ENCODE measurements at regions not wholly inside any gene's neighbourhood (a gene's known extent, or its start where the extent isn't known, plus 50 kb on each side); places are given as distances from the start of the nearest gene placed in this dataset.

- no peaks in the 10 kb centered on the region for H3F3A ChIP-seq (ENCODE audit: insufficient read depth, low read length)
- H3K27ac ChIP-seq (ENCODE audit: low read depth, low read length, poor library complexity, severe bottlenecking), result no peak overlapping the region
- no peak overlapping the region for H3K9ac ChIP-seq (ENCODE audit: low read length)
- no peaks in the 10 kb centered on the region for H3K4me1 ChIP-seq (ENCODE audit: insufficient read depth, low read length, severe bottlenecking)
- no peak overlapping the region for H2AFZ ChIP-seq (ENCODE audit: low read length)
- TF ChIP-seq EZH2 (IDR thresholded peaks at IDR 0.05; ENCODE audit: borderline replicate concordance, low read length), result no peak
- TF ChIP-seq, protein P1, sequence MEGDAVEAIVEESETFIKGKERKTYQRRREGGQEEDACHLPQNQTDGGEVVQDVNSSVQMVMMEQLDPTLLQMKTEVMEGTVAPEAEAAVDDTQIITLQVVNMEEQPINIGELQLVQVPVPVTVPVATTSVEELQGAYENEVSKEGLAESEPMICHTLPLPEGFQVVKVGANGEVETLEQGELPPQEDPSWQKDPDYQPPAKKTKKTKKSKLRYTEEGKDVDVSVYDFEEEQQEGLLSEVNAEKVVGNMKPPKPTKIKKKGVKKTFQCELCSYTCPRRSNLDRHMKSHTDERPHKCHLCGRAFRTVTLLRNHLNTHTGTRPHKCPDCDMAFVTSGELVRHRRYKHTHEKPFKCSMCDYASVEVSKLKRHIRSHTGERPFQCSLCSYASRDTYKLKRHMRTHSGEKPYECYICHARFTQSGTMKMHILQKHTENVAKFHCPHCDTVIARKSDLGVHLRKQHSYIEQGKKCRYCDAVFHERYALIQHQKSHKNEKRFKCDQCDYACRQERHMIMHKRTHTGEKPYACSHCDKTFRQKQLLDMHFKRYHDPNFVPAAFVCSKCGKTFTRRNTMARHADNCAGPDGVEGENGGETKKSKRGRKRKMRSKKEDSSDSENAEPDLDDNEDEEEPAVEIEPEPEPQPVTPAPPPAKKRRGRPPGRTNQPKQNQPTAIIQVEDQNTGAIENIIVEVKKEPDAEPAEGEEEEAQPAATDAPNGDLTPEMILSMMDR (IDR thresholded peaks at IDR 0.05; ENCODE audit: low read length), result no peak
- no peaks in the 10 kb centered on the region for H4K20me1 ChIP-seq (ENCODE audit: insufficient read depth, low read length)
- H3K79me2 ChIP-seq (ENCODE audit: insufficient read depth, low read length), result no peaks in the 10 kb centered on the region
- no peaks in the 10 kb centered on the region for H3K9me2 ChIP-seq (ENCODE audit: low read depth, low read length)
- no peak overlapping the region for H3K4me3 ChIP-seq (ENCODE audit: low read depth, low read length, poor library complexity, severe bottlenecking)
- no peaks in the 10 kb centered on the region for H3K9me3 ChIP-seq (ENCODE audit: low read length)
- no peaks in the 10 kb centered on the region for H3K27me3 ChIP-seq (ENCODE audit: insufficient read depth, low read length)
- no peak overlapping the region for H3K4me2 ChIP-seq (ENCODE audit: low read length)
- no peaks in the 10 kb centered on the region for H3K36me3 ChIP-seq (ENCODE audit: insufficient read depth, low read length)
These were observed 107.0 kb upstream of the NUDT12 start for GRCh38 chr5:103669615-103670014.

- no peak overlapping the region for H2AFZ ChIP-seq (ENCODE audit: low read length)
- no peak overlapping the region for H3K9ac ChIP-seq (ENCODE audit: low read length)
- no peaks in the 10 kb centered on the region for H3K9me2 ChIP-seq (ENCODE audit: low read depth, low read length)
- no peak overlapping the region for H3K27ac ChIP-seq (ENCODE audit: low read depth, low read length, poor library complexity, severe bottlenecking)
- H3K9me3 ChIP-seq (ENCODE audit: low read length), result no peaks in the 10 kb centered on the region
- no peak overlapping the region for H3K4me3 ChIP-seq (ENCODE audit: low read depth, low read length, poor library complexity, severe bottlenecking)
- no peaks in the 10 kb centered on the region for H4K20me1 ChIP-seq (ENCODE audit: insufficient read depth, low read length)
- no peaks in the 10 kb centered on the region for H3K4me1 ChIP-seq (ENCODE audit: insufficient read depth, low read length, severe bottlenecking)
- H3K79me2 ChIP-seq (ENCODE audit: insufficient read depth, low read length), result no peaks in the 10 kb centered on the region
- no peaks in the 10 kb centered on the region for H3K36me3 ChIP-seq (ENCODE audit: insufficient read depth, low read length)
- no peaks in the 10 kb centered on the region for H3F3A ChIP-seq (ENCODE audit: insufficient read depth, low read length)
- H3K4me2 ChIP-seq (ENCODE audit: low read length), result no peak overlapping the region
- TF ChIP-seq EZH2 (IDR thresholded peaks at IDR 0.05; ENCODE audit: borderline replicate concordance, low read length), result no peak
- TF ChIP-seq, protein P1 (IDR thresholded peaks at IDR 0.05; ENCODE audit: low read length), result no peak
- no peaks in the 10 kb centered on the region for H3K27me3 ChIP-seq (ENCODE audit: insufficient read depth, low read length)
These were observed 105.7 kb upstream of the NUDT12 start for GRCh38 chr5:103668281-103668680.

GRCh38 chr5:103667068-103667467, 104.5 kb upstream of the NUDT12 start:
- Histone ChIP-seq H4K20me1 (ENCODE audit: insufficient read depth, low read length) (no peaks in the 10 kb centered on the region), H3K4me1 (ENCODE audit: insufficient read depth, low read length, severe bottlenecking) (no peaks in the 10 kb centered on the region), H3K36me3 (ENCODE audit: insufficient read depth, low read length) (no peaks in the 10 kb centered on the region), H3K9ac (ENCODE audit: low read length) (no peak overlapping the region), H3K27me3 (ENCODE audit: insufficient read depth, low read length) (no peaks in the 10 kb centered on the region), H3F3A (ENCODE audit: insufficient read depth, low read length) (no peaks in the 10 kb centered on the region), H3K79me2 (ENCODE audit: insufficient read depth, low read length) (no peaks in the 10 kb centered on the region), H3K4me3 (ENCODE audit: low read depth, low read length, poor library complexity, severe bottlenecking) (no peak overlapping the region), H3K27ac (ENCODE audit: low read depth, low read length, poor library complexity, severe bottlenecking) (no peak overlapping the region), H3K9me2 (ENCODE audit: low read depth, low read length) (no peaks in the 10 kb centered on the region), H2AFZ (ENCODE audit: low read length) (no peak overlapping the region), H3K9me3 (ENCODE audit: low read length) (no peaks in the 10 kb centered on the region), H3K4me2 (ENCODE audit: low read length) (no peak overlapping the region)
- TF ChIP-seq, protein P1 (IDR thresholded peaks at IDR 0.05; ENCODE audit: low read length), result no peak
- TF ChIP-seq EZH2 (IDR thresholded peaks at IDR 0.05; ENCODE audit: borderline replicate concordance, low read length), result no peak
